Endothelial cell of umbilical vein (primary cell): ENCODE measurements at regions not wholly inside any gene's neighbourhood (a gene's known extent, or its start where the extent isn't known, plus 50 kb on each side); places are given as distances from the start of the nearest gene placed in this dataset.
"Not testable (repeated sequence)": the region's sequence is repeated elsewhere in the genome, so short reads cannot be mapped to it uniquely, and the experiment has no call there.

Source experiments
- BruUV-seq: library from RNA; stranded (reverse); fragments of 400-500 nt; replicated peaks from 2 replicates; lab custom pipeline; 2021; lab: Mats Ljungman, UMichigan
- CTCF ChIA-PET: fragments of 300-600, 350-600 bp; sonication (Branson Sonifier 250); formaldehyde crosslinking; loops from one replicate; lab custom pipeline; 2021; ENCODE audit warnings: antibody characterized with exemption, inconsistent platforms; lab: Charles Lee
- POLR2A ChIA-PET: fragments of 300-600, 350-600 bp; sonication (Branson Sonifier 250); formaldehyde crosslinking; loops from one replicate; lab custom pipeline; 2021; ENCODE audit warnings: antibody characterized with exemption, inconsistent platforms; lab: Charles Lee
- DNase-seq: peaks from one replicate; pipeline ENCODE4 v3.0.0-alpha.2; 2011; ENCODE audit warnings: low read depth, low spot score
- FAIRE-seq: peaks from 2 replicates; lab custom pipeline; 2011; peaks lifted over from hg19 to GRCh38; lab: Jason Lieb, UNC
- H2AFZ ChIP-seq: 2 replicates; pipeline ENCODE4 v1.6.0; 2012; ENCODE audit warnings: low read depth, low read length, control low read depth, inconsistent platforms
- H3K27ac ChIP-seq: 2 replicates; pipeline ENCODE4 v1.5.1; 2011; ENCODE audit warnings: low read depth, mild to moderate bottlenecking, control low read depth, low read length, moderate library complexity; ENCODE audit not compliant: insufficient read depth
- H3K27me3 ChIP-seq, 2 experiments: 2 replicates each; pipeline versions ENCODE4 v1.6.0 to v1.6.1; 2011; ENCODE audit warnings: low read length in 2 of 2, mixed read lengths in 1 of 2; ENCODE audit not compliant: control insufficient read depth in 2 of 2, insufficient read depth in 2 of 2
- H3K36me3 ChIP-seq, 2 experiments: 2 replicates in 1 of 2; 3 replicates in 1 of 2; pipeline ENCODE4 v1.5.1; 2011; ENCODE audit warnings: low read length in 2 of 2, mild to moderate bottlenecking in 1 of 2, moderate library complexity in 1 of 2; ENCODE audit not compliant: control insufficient read depth in 2 of 2, insufficient read depth in 2 of 2; ENCODE audit errors: extremely low read depth in 1 of 2
- H3K4me1 ChIP-seq: 3 replicates; pipeline ENCODE4 v1.5.1; 2011; ENCODE audit warnings: mild to moderate bottlenecking, low read length; ENCODE audit not compliant: control insufficient read depth, insufficient read depth; ENCODE audit errors: extremely low read depth
- H3K4me2 ChIP-seq: 2 replicates; pipeline ENCODE4 v1.6.1; 2011; ENCODE audit warnings: low read length, control low read depth, mixed read lengths; ENCODE audit not compliant: insufficient read depth
- H3K4me3 ChIP-seq, 3 experiments: fragments of 200-600 bp in 1 of 3; sonication (generic), shearing (Covaris generic) in 1 of 3; replicated peaks in 1 of 3; 2 replicates each; pipeline ENCODE4 v1.5.1; 2011 to 2016; ENCODE audit warnings: control low read depth in 3 of 3, low read length in 3 of 3, mild to moderate bottlenecking in 2 of 3, inconsistent platforms in 1 of 3, low read depth in 1 of 3, moderate library complexity in 1 of 3; ENCODE audit not compliant: insufficient read depth in 1 of 3
- H3K79me2 ChIP-seq: 2 replicates; pipeline ENCODE4 v1.6.0; 2012; ENCODE audit warnings: low read length, inconsistent platforms; ENCODE audit not compliant: control insufficient read depth, insufficient read depth
- H3K9ac ChIP-seq: replicated peaks from 2 replicates; pipeline ENCODE3; 2011; ENCODE audit warnings: low read length, control low read depth; ENCODE audit not compliant: insufficient read depth; ENCODE audit errors: extremely low read depth
- H3K9me1 ChIP-seq: replicated peaks from 3 replicates; pipeline ENCODE4 v1.6.0; 2011; ENCODE audit warnings: mild to moderate bottlenecking, low read length; ENCODE audit not compliant: control insufficient read depth, insufficient read depth; ENCODE audit errors: extremely low read depth
- H3K9me3 ChIP-seq: replicated peaks from 2 replicates; pipeline ENCODE4 v1.5.1; 2012; ENCODE audit warnings: low read length, inconsistent platforms; ENCODE audit not compliant: control insufficient read depth, insufficient read depth
- H4K20me1 ChIP-seq: replicated peaks from 2 replicates; pipeline ENCODE3; 2011; ENCODE audit warnings: mild to moderate bottlenecking, low read length; ENCODE audit not compliant: control insufficient read depth, insufficient read depth; ENCODE audit errors: extremely low read depth
- dilution Hi-C: fragments of 300-500 bp; cut with MboI; formaldehyde crosslinking; loops from one replicate; pipeline ENCODE4 v1.15.0; 2019; ENCODE audit warnings: low sequenced_read_pairs; ENCODE audit not compliant: extremely low pct_ligation_motif_present
- intact Hi-C: fragments of 100-400 bp; cut with micrococcal nuclease; formaldehyde crosslinking; loops from one replicate; pipeline ENCODE4 v1.10.0; 2022

GRCh38 chr13:16152849-16153248 lies 3028.8 kb downstream of the TUBA3C start:
- H3K9me3 ChIP-seq = not testable (repeated sequence)

GRCh38 chr13:16151296-16151695 lies 3030.3 kb downstream of the TUBA3C start:
- DNase-seq = peak; percentile 25
- H4K20me1 ChIP-seq, H3K36me3 ChIP-seq, H3K9me3 ChIP-seq, H3K79me2 ChIP-seq, H3K4me3 ChIP-seq, H3K4me2 ChIP-seq, H3K9me1 ChIP-seq, H3K9ac ChIP-seq, H2AFZ ChIP-seq, POLR2A ChIA-PET, H3K27me3 ChIP-seq, H3K4me1 ChIP-seq, H3K27ac ChIP-seq, dilution Hi-C loops, CTCF ChIA-PET, BruUV-seq, FAIRE-seq, intact Hi-C loops: not testable (repeated sequence)

More at GRCh38 chr13:16152849-16153248, 3028.8 kb downstream of the TUBA3C start:
- H4K20me1 ChIP-seq, H2AFZ ChIP-seq, FAIRE-seq, intact Hi-C loops, CTCF ChIA-PET, H3K27ac ChIP-seq, dilution Hi-C loops, POLR2A ChIA-PET, H3K79me2 ChIP-seq, H3K27me3 ChIP-seq, H3K9ac ChIP-seq, BruUV-seq, H3K4me2 ChIP-seq, H3K9me1 ChIP-seq, H3K4me3 ChIP-seq, H3K36me3 ChIP-seq, DNase-seq, H3K4me1 ChIP-seq: not testable (repeated sequence)

- BruUV-seq, H3K4me1 ChIP-seq, H3K4me2 ChIP-seq, POLR2A ChIA-PET, H3K4me3 ChIP-seq, dilution Hi-C loops, H3K36me3 ChIP-seq, CTCF ChIA-PET, intact Hi-C loops, H4K20me1 ChIP-seq, H3K27me3 ChIP-seq, DNase-seq, H3K79me2 ChIP-seq, H2AFZ ChIP-seq, H3K9me1 ChIP-seq, H3K27ac ChIP-seq, FAIRE-seq, H3K9ac ChIP-seq: not testable (repeated sequence)
- peaks cover 13% of the 10 kb centered on the region for H3K9me3 ChIP-seq
These were observed 3032.2 kb downstream of the TUBA3C start for GRCh38 chr13:16149415-16149814.

- H3K9me1 ChIP-seq, H3K79me2 ChIP-seq, intact Hi-C loops, FAIRE-seq, POLR2A ChIA-PET, H3K9ac ChIP-seq, H3K27ac ChIP-seq, CTCF ChIA-PET, H3K27me3 ChIP-seq, H3K36me3 ChIP-seq, H2AFZ ChIP-seq, H4K20me1 ChIP-seq, dilution Hi-C loops, H3K4me3 ChIP-seq, BruUV-seq, H3K4me2 ChIP-seq, H3K4me1 ChIP-seq: not testable (repeated sequence)
- peaks cover 12% of the 10 kb centered on the region for H3K9me3 ChIP-seq
- peak; percentile 35 for DNase-seq
These were observed 3036.0 kb downstream of the TUBA3C start for GRCh38 chr13:16145652-16146051.
